Liver (tissue), 8 donors: ENCODE measurements at regions not wholly inside any gene's neighbourhood (a gene's known extent, or its start where the extent isn't known, plus 50 kb on each side); places are given as distances from the start of the nearest gene placed in this dataset.

ENCODE experiments used
- DNase-seq: peaks from one replicate; pipeline ENCODE4 v3.0.0-alpha.2; 2017; ENCODE audit warnings: low spot score
- H3K27ac ChIP-seq, 2 donors: one replicate each; pipeline ENCODE4 v1.7.0; 2013; ENCODE audit warnings: inconsistent platforms in 2 of 2, low read length in 2 of 2, control low read depth in 1 of 2, low read depth in 1 of 2, mild to moderate bottlenecking in 1 of 2
- H3K27me3 ChIP-seq, 4 donors: one replicate each; pipeline versions ENCODE4 v1.6.1 to v1.7.0; 2013; ENCODE audit warnings: low read length in 3 of 4, inconsistent platforms in 1 of 4, mild to moderate bottlenecking in 1 of 4, moderate library complexity in 1 of 4; ENCODE audit not compliant: control insufficient read depth in 4 of 4, insufficient read depth in 4 of 4
- H3K36me3 ChIP-seq, 4 donors: one replicate each; pipeline versions ENCODE4 v1.6.1 to v1.7.0; 2013; ENCODE audit warnings: low read length in 3 of 4, mild to moderate bottlenecking in 3 of 4, low read depth in 1 of 4, moderate library complexity in 1 of 4; ENCODE audit not compliant: control insufficient read depth in 4 of 4, insufficient read depth in 3 of 4
- H3K4me1 ChIP-seq, 4 donors: one replicate each; pipeline versions ENCODE4 v1.6.1 to v1.7.0; 2013; ENCODE audit warnings: low read length in 3 of 4, mild to moderate bottlenecking in 3 of 4, moderate library complexity in 1 of 4; ENCODE audit not compliant: control insufficient read depth in 4 of 4, insufficient read depth in 4 of 4
- H3K4me3 ChIP-seq, 3 donors: one replicate each; pipeline versions ENCODE4 v1.6.1 to v1.7.0; 2013; ENCODE audit warnings: low read length in 3 of 3, control low read depth in 1 of 3, low read depth in 1 of 3, mild to moderate bottlenecking in 1 of 3
- H3K9ac ChIP-seq, 2 donors: one replicate each; pipeline ENCODE4 v1.7.0; 2013; ENCODE audit warnings: low read length in 2 of 2, mild to moderate bottlenecking in 2 of 2, moderate library complexity in 2 of 2, control low read depth in 1 of 2, low read depth in 1 of 2
- H3K9me3 ChIP-seq, 4 donors: one replicate each; pipeline versions ENCODE4 v1.6.1 to v1.7.0; 2013; ENCODE audit warnings: low read length in 3 of 4; ENCODE audit not compliant: control insufficient read depth in 4 of 4
- ATF3 ChIP-seq: IDR thresholded peaks from 2 replicates; pipeline ENCODE4 v1.6.1; 2016; ENCODE audit warnings: antibody characterized with exemption
- EGR1 ChIP-seq, 2 donors: IDR thresholded peaks; 2 replicates each; pipeline ENCODE4 v1.6.1; 2016 to 2018; ENCODE audit warnings: antibody characterized with exemption in 2 of 2, low read depth in 2 of 2
- FOXA1 ChIP-seq: IDR thresholded peaks from 2 replicates; pipeline ENCODE4 v1.6.1; 2016; ENCODE audit warnings: antibody characterized with exemption
- FOXA2 ChIP-seq: IDR thresholded peaks from 2 replicates; pipeline ENCODE4 v1.6.1; 2016; ENCODE audit warnings: antibody characterized with exemption
- GABPA ChIP-seq, 2 donors: IDR thresholded peaks in 1 of 2; conservative IDR thresholded peaks in 1 of 2; 2 replicates each; pipeline ENCODE4 v1.6.1; 2016; ENCODE audit warnings: antibody characterized with exemption in 2 of 2, mild to moderate bottlenecking in 1 of 2, moderate library complexity in 1 of 2
- HNF4A ChIP-seq, 2 donors: conservative IDR thresholded peaks; 2 replicates each; pipeline ENCODE4 v1.6.1; 2016; ENCODE audit warnings: antibody characterized with exemption in 2 of 2, mild to moderate bottlenecking in 2 of 2
- HNF4G ChIP-seq: IDR thresholded peaks from 2 replicates; pipeline ENCODE4 v1.6.1; 2016; ENCODE audit warnings: antibody characterized with exemption
- JUND ChIP-seq, 2 donors: IDR thresholded peaks; 2 replicates each; pipeline ENCODE4 v1.6.1; 2016; ENCODE audit warnings: antibody characterized with exemption in 2 of 2
- MAX ChIP-seq: IDR thresholded peaks from 2 replicates; pipeline ENCODE4 v1.6.1; 2016; ENCODE audit warnings: antibody characterized with exemption
- RAD21 ChIP-seq, 2 donors: IDR thresholded peaks; 2 replicates each; pipeline ENCODE4 v1.6.1; 2016; ENCODE audit warnings: antibody characterized with exemption in 2 of 2, mild to moderate bottlenecking in 2 of 2
- RXRA ChIP-seq, 2 donors: IDR thresholded peaks; 2 replicates each; pipeline ENCODE4 v1.6.1; 2017 to 2018; ENCODE audit warnings: antibody characterized with exemption in 2 of 2, mild to moderate bottlenecking in 1 of 2
- TAF1 ChIP-seq: conservative IDR thresholded peaks from 2 replicates; pipeline ENCODE4 v1.6.1; 2016; ENCODE audit warnings: antibody characterized with exemption, mild to moderate bottlenecking
- YY1 ChIP-seq: IDR thresholded peaks from 2 replicates; pipeline ENCODE4 v1.6.1; 2016; ENCODE audit warnings: antibody characterized with exemption, mild to moderate bottlenecking
- ZBTB33 ChIP-seq: IDR thresholded peaks from 2 replicates; pipeline ENCODE4 v1.6.1; 2016; ENCODE audit warnings: antibody characterized with exemption
- WGBS: extraction: QIAGEN DNeasy Blood & Tissue Kit; methylation state at CpG from one replicate; pipeline ENCODE4 v1.1.7; 2013; 5-methylcytosine and 5-hydroxymethylcytosine counted together
- TF ChIP-seq, protein P1 (sequence below): fragments of 150-350 bp; IDR thresholded peaks from 2 replicates; pipeline ENCODE4 v1.5.1; 2017; ENCODE audit warnings: improper control_type of control experiment, low read depth, low read length; ENCODE audit not compliant: missing input control
- TF ChIP-seq, protein P2 (sequence below): IDR thresholded peaks from 2 replicates; pipeline ENCODE4 v1.6.1; 2016; ENCODE audit warnings: antibody characterized with exemption, mild to moderate bottlenecking
- donor health status: healthy.
- donor health status: healthy.
- donor health status: healthy.
- donor health status: healthy.
- donor health status: healthy.

DNA sequence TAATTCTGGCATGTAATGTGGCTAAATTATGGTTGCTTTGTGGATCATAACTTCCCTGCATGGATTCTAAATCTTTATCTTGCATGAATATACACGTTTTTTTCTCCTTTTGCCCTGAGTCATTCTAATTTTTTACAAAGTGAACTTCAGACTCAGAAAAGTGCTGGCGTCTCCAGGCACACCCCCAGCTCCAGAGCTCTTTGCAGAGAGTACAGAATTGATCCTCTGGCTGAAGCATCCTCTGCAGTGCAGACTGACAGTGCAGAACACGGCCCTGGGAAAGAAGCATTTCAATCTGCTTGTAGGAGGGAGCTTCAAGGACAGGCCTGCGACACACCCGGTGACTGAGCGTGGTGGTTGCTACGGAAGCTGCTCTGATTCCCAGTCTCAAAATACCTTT, 228.1 kb downstream of the FGF9 start:
- 50% methylated on average over 7 of the region's 7 CpGs for WGBS
- no peaks in the 10 kb centered on the region for H3K36me3 ChIP-seq
- peaks cover 0 to 7% (median 0%) of the 10 kb centered on the region in 4 donors for H3K27me3 ChIP-seq
- no peak for DNase-seq
- TF ChIP-seq, protein P1, sequence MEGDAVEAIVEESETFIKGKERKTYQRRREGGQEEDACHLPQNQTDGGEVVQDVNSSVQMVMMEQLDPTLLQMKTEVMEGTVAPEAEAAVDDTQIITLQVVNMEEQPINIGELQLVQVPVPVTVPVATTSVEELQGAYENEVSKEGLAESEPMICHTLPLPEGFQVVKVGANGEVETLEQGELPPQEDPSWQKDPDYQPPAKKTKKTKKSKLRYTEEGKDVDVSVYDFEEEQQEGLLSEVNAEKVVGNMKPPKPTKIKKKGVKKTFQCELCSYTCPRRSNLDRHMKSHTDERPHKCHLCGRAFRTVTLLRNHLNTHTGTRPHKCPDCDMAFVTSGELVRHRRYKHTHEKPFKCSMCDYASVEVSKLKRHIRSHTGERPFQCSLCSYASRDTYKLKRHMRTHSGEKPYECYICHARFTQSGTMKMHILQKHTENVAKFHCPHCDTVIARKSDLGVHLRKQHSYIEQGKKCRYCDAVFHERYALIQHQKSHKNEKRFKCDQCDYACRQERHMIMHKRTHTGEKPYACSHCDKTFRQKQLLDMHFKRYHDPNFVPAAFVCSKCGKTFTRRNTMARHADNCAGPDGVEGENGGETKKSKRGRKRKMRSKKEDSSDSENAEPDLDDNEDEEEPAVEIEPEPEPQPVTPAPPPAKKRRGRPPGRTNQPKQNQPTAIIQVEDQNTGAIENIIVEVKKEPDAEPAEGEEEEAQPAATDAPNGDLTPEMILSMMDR = no peak
- no peak for TF ChIP-seq JUND (IDR thresholded peaks at IDR 0.05)
- TF ChIP-seq RAD21 (IDR thresholded peaks at IDR 0.05) = no peak
- TF ChIP-seq HNF4G = no peak
- no peak for TF ChIP-seq MAX
- TF ChIP-seq FOXA2 = no peak
- TF ChIP-seq RXRA (IDR thresholded peaks at IDR 0.05) = no peak
- TF ChIP-seq YY1 = no peak
- TF ChIP-seq GABPA (IDR thresholded peaks at IDR 0.05 in 1 of 2, conservative IDR thresholded peaks at IDR 0.05 in 1 of 2) = no peak
- no peaks in the 10 kb centered on the region for H3K9me3 ChIP-seq
- H3K4me3 ChIP-seq = no peak overlapping the region
- no peaks in the 10 kb centered on the region for H3K4me1 ChIP-seq
- no peak overlapping the region for H3K27ac ChIP-seq
- no peak overlapping the region for H3K9ac ChIP-seq

- H3K9me3 ChIP-seq = no peaks in the 10 kb centered on the region
- H3K36me3 ChIP-seq = no peaks in the 10 kb centered on the region
- H3K27ac ChIP-seq = no peak overlapping the region
- WGBS = 89% methylated on average over 2 of the region's 2 CpGs
- DNase-seq = no peak
- no peak overlapping the region for H3K9ac ChIP-seq
- H3K4me1 ChIP-seq = no peaks in the 10 kb centered on the region
- peaks cover 0 to 9% (median 0%) of the 10 kb centered on the region in 4 donors for H3K27me3 ChIP-seq
- H3K4me3 ChIP-seq = no peak overlapping the region
- no peak for TF ChIP-seq TAF1
- TF ChIP-seq FOXA2 = no peak
- no peak for TF ChIP-seq RXRA (IDR thresholded peaks at IDR 0.05)
- TF ChIP-seq HNF4G = no peak
- TF ChIP-seq RAD21 (IDR thresholded peaks at IDR 0.05) = no peak
- no peak for TF ChIP-seq EGR1 (IDR thresholded peaks at IDR 0.05; ENCODE audit: low read depth in 2 of 2)
- TF ChIP-seq, protein P1 = no peak
- TF ChIP-seq ZBTB33 = no peak
- TF ChIP-seq, protein P2, sequence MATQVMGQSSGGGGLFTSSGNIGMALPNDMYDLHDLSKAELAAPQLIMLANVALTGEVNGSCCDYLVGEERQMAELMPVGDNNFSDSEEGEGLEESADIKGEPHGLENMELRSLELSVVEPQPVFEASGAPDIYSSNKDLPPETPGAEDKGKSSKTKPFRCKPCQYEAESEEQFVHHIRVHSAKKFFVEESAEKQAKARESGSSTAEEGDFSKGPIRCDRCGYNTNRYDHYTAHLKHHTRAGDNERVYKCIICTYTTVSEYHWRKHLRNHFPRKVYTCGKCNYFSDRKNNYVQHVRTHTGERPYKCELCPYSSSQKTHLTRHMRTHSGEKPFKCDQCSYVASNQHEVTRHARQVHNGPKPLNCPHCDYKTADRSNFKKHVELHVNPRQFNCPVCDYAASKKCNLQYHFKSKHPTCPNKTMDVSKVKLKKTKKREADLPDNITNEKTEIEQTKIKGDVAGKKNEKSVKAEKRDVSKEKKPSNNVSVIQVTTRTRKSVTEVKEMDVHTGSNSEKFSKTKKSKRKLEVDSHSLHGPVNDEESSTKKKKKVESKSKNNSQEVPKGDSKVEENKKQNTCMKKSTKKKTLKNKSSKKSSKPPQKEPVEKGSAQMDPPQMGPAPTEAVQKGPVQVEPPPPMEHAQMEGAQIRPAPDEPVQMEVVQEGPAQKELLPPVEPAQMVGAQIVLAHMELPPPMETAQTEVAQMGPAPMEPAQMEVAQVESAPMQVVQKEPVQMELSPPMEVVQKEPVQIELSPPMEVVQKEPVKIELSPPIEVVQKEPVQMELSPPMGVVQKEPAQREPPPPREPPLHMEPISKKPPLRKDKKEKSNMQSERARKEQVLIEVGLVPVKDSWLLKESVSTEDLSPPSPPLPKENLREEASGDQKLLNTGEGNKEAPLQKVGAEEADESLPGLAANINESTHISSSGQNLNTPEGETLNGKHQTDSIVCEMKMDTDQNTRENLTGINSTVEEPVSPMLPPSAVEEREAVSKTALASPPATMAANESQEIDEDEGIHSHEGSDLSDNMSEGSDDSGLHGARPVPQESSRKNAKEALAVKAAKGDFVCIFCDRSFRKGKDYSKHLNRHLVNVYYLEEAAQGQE = no peak
- TF ChIP-seq ATF3 = no peak
- TF ChIP-seq FOXA1 = no peak
- no peak for TF ChIP-seq HNF4A (conservative IDR thresholded peaks at IDR 0.05)
- no peak for TF ChIP-seq YY1
These were observed 230.5 kb downstream of the FGF9 start for GRCh38 chr13:21901336-21901735.
